COLO829 (cell line): ENCODE measurements at regions not wholly inside any gene's neighbourhood (a gene's known extent, or its start where the extent isn't known, plus 50 kb on each side); places are given as distances from the start of the nearest gene placed in this dataset.

Experiments
- DNase-seq: peaks from one replicate; pipeline ENCODE4 v3.0.0; 2012; ENCODE audit warnings: low spot score

DNA sequence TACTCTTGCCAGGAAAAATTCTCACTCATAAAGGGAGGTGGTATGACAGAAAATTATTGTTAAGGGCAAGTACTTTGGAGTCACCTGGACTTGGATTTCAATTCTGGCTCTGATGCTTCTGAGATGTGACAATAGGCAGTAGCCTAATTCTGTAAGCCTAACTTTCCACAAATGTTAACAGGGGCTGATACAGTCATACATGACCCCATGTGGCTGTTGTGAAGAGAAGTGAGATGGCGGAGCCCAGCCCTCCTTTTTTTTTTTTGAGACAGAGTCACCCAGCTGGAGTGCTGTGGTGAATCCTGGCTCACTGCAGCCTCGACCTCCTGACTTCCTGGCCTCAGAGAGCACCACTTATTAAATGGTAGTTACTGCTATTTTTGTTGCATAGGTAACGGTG is 54.4 kb upstream of the IRF2 start:
- DNase-seq, result no peak

DNA sequence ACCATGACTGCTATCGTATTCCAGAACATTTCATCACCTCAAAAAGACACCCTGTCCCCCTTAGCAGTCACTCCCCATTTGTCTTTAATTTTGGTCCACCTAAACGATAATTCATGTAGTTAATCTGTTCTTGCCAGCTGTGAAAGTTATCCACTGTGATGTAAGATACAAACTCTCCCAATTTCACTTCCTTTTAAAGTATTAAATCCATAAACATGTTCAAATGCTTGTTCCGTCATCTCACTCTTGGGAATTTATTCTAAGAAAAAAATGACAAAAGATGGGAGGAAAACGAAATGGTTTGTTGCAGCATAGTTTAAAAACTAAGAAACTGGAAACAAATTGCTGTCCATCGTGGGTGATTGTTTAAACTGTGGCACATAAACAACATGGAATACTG is 53.7 kb upstream of the IRF2 start:
- no peak for DNase-seq

DNA sequence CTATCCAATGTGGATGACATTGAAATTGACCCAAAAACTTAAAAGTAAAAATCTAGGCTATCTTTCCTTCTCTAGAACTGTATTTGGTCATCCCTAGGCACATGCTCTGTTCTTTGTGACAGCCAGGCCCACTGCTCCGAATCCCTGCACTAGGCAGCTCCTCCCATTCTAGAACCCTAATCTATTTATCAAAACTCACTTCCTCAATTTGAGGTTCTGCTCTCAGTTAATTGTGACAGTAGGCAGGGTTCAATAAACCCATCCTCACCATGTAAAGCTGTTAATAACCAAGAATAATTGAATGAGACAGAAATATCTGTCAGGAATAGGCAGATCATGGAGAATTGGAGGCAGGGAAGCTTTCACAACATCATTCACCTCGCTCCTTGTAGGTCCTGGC is 51.9 kb upstream of the IRF2 start:
- no peak for DNase-seq
